Fibroblast of skin of abdomen (primary cell): ENCODE measurements at regions not wholly inside any gene's neighbourhood (a gene's known extent, or its start where the extent isn't known, plus 50 kb on each side); places are given as distances from the start of the nearest gene placed in this dataset.
A peak's percentile ranks its signal among the peaks of the same experiment; 100 is the strongest.

Source experiments
- DNase-seq: peaks from one replicate; pipeline ENCODE4 v3.0.0-alpha.2; 2013

DNA sequence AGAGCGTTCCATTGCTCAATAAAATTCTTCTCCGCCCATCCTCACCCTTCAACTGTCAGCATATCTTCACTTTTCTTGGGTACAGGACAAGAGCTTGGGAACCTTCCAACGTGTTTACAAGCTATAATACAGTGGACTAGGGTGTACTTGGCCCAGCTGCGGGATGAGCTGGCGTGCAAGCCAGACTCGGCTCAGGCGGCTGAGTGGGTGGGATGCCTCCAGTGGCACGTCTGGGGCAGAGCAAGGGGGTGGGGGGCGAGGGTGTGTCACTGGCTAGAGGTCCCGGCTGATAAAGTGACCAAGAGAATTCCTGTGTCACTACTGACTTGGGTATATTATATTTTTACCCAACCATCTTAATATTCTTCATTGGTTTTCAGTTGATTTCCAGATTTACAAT, 179.7 kb downstream of the EVA1A start:
- no peak for DNase-seq

DNA sequence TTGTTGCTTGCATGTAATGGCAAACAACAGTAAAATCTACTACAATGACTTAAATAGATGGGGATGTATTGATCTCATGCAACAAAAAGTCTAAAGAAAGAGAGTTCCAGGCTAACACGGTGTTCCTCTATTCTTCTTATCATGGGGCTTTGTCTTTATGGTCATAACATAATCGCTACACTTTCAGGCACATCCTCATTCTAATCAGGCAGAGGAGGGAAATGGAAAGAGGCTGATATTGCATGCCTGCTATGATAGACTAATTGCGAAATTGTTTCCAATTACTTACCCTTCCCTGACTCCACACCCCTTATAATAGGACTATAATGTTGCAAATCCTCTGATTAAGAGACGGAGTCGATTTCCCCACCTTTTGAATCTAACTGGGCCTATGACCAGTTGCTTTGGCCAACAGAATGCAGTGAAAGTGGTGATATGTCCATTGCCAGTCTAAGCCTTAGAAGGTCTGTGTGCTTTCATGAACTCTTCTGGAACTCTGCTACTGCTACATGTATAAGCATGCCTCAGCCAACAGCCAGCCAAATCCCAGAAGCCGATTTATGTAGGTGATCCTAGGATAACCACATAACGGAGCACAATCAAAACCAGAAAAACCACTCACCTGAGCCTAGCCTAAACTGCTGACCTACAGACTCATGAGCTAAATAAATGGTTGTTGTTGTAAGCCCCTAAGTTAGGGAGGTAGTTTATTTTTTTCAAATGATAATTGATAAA, 180.3 kb upstream of the TACR1 start:
- DNase-seq = no peak

DNA sequence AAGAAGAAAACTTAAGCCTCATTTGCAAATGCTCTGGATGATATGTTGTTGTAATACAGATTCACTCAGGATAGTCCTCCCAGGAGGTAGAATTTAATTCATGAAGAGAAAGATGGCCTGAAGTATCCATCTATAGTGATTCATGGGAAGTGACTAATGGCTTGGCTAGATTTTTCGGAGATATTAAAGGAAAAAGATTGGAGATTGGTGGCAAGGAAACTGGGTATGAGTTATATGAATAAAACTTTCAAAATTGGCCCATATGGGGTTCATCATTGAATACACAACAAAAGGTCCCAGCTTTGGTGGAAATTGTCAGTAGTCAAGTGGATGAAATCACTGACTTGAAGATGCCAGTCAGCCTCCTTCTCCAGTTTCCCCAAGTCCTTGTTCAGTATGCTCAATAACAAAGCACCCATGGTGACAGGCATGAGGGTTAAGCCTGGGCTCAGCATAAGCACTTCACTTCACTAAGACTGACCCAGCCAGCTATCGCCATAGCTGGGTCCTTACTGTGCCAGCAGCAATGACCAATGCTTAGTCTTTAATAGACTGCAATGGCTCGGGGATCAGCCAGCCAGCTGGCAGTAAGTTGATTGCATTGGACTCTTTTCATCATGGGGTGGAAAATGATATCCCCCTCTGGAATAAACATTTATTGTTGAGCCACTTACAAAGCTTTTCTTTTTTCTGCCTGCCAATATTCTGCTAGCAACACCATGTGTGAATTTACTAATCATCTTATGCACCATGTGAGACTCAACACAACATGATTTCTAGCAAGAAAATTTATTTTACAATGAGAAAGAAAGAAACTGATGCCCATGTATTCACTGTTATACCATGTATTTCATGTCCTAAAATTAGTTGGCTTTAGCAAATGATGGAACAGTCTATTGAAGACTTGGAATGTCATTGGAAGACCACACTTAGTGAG, 176.6 kb upstream of the TACR1 start:
- DNase-seq = peak; percentile 44

DNA sequence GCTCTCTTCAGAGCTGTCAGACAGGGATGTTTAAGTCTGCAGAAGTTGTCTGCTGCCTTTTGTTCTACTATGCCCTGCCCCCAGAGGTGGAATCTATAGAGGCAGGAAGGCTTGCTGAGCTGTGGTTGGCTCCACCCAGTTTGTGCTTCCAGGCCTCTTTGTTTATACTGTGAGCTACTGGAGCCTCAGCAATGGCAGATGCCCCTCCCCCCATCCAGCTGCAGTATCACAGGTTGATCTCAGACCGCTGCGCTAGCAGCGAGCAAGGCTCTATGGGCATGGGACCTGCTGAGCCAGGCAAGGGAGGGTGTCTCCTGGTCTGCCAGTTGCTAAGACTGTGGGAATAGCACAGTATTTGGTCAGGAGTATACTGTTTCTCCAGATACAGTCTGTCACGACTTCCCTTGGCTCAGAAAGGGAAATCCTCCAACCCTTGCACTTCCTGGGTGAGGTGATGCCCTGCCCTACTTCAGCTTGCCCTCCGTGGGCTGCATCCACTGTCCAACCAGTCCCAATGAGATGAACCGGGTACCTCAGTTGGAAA, 175.2 kb upstream of the TACR1 start:
- DNase-seq = peak; percentile 13

DNA sequence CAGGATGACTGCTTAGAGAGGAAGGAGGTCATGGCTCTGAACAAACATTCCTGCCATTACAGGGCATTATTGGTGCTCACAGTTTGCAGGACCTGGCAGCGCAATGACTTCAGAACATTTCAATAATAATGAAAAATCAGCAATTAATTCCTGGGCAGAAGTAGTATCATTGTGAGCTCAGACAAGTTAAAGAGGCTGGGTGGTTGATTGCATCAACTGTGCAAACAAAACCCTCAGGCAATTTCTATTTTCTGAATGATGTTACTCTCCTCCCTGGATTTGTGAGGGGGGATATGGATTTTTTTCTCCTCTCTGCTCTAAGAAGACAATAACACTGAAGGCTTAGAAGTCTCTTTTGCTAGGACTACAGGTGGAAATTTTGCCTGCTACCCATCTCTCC, 168.1 kb upstream of the TACR1 start:
- DNase-seq = no peak

DNA sequence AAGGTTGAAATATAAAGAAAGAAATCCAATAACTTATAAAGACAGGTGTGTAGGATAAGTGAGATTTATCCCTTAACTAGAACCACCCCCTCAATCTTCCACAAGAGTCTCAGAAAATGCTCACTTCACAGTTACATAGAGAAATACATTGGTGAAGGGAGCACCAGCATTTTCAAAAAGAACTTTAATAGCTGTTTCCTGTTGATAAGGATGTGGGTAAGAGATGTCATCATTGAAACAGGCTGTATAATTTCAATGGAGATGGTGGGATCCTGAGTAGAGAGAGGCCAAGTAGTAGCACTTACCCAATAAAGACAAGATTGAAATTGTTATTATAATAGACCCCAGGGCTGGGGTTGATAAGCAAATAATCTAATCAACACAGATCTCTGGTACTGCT, 162.2 kb upstream of the TACR1 start:
- no peak for DNase-seq

DNA sequence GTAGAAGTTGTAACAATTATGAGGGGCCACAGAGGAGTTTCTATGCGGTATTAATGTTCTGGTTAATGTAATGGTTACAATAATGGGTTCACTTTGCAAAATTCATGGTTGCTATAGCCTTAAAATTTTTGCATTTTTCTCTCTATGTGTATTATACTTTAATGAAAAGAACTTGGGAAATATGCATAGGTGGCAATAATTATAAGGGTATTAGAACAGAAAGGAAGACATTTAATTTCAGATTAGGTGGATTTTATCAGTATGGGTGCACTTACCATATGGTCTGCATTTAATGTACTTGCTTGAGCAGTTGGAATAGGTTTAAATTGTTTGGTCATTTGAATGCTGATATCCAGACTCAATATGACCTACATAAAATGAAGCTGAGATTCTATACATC, 161.6 kb upstream of the TACR1 start:
- DNase-seq = no peak

DNA sequence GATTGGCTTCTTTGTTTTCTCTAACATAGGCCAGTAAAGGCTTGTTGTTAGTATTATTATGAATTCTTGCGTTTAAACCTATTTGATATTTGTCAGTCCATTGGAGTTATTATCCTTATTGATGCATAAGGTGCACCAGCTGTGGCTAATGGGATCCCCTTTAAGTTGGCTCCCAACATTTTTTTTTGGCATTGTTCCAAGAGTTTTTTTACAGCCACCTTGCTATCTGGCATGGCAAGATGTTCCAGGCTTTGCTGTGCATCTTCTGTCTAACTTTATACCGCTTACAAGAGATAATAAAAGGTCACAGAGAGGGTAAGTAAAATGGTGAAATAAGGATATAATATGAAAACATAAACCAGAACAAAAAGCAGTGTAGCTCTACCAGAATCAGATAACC, 157.5 kb upstream of the TACR1 start:
- no peak for DNase-seq

DNA sequence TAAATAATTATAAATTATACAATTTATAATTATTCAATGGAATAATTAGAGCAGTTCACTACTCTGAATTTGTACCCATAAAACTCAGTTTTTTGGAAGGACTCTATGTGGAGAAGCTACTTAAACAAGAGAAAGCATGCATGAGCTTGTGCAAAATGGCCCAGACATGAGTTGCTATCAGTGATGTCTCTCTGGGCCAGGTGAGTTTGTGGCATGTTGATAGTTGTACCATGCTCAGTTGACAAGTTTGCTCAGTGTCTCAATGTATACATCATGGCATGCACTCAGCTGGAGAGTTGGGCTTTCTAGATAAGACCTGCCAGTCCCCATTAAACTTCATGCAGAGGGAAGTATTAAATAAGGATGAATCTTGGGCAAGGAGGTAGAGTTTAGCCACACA, 153.8 kb upstream of the TACR1 start:
- no peak for DNase-seq

DNA sequence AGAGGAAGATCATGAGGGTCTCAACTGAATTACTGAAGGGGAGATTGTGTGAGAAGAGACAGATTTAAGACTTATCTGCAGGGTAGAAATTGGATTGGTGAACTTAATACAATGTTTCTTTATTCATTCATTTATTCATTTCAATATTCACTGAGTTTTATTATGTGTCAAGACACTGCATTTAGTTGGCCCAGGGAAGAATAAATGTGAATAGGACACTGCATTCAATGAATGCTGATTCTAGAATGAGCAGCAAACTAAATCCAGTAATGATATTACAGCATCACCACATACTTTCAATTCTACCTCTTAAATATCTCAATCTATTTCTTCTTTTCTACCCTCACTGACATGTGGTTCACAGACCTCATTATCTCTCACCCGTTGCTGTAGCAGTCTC, 149.0 kb upstream of the TACR1 start:
- no peak for DNase-seq

DNA sequence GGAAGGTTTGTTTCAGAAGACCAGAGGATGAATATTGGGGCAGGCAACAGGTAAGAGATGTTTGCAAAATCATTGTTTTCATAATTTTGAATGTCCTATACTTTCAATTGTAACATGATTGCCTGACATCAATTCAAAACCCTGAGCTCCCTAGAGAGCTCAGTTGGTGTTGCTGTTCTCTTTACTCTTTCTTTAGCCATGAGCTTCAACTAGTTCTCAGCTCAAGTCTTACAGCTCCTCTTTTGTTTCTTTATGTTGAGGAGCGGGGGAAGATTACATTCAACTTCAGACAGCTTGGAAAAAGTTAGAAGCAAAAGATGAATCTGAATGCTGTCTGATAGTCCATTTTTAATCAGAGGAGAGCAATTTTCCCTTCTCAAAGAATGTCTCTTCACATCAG, 144.8 kb upstream of the TACR1 start:
- no peak for DNase-seq

DNA sequence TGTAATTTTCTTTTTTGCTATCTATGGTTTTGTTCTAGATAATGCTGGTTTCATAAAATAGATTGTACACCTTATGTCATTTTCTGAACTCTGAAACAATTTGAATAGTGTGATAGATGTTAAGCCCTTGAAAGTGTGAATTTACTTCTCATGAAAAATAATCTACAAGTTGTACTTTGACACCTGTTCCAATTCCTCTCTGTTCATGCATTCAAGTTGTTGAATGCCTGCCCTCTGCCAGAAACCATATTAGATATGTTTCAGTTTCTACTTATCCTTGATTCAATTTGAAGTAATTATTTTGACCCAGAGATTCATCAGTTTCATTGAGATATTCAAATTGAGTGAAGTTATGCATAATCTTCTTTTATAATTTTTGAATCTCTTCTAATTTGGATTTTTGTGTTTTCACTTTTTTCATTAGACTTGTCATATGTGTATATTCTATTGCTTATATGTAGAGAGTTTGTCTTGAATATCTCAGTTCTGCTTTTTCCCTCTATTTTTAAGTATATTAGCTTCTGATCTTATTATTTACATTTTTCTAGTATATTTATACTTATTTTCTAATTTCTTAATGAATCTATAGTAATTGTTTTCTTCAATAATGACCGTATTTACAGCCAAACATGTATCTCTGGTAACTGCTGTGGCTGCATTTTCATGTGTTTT, 143.3 kb upstream of the TACR1 start:
- no peak for DNase-seq

DNA sequence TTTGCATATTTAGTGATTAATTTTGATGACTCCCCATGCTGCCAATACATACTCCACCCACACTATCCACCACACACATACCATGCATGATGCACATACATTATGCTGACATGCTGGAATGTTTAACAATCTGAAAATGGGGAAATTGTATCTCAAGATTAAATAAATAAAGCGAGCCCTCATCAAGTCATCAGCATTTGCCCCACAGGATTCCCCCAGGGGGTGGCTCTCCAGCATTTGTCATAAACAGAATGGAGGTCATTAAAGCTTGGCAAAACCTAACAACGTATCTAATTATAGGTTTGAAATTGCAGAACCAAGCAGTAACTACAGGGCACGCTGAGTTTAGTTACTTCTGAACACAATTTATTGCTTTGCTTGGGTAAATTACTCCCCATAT, 141.2 kb upstream of the TACR1 start:
- DNase-seq = peak; percentile 74

DNA sequence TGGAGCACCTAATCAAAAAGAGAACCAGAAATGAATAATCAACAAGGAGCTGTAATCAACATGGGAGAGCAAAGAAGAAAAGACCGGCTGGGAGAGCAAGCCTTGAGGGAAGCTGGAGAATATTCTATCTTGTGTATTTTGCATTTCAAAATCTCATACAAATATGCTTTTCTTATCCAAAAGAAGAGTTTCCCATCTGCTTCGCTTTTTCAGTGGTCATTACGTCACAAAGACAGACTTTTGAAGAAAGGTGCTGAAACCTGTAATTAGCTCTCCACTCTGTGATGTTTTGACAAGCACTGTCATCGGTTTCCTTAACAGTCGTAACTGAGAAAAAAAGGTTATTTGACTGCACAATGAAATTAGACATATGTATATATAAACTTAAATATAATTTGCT, 139.1 kb upstream of the TACR1 start:
- DNase-seq = no peak

DNA sequence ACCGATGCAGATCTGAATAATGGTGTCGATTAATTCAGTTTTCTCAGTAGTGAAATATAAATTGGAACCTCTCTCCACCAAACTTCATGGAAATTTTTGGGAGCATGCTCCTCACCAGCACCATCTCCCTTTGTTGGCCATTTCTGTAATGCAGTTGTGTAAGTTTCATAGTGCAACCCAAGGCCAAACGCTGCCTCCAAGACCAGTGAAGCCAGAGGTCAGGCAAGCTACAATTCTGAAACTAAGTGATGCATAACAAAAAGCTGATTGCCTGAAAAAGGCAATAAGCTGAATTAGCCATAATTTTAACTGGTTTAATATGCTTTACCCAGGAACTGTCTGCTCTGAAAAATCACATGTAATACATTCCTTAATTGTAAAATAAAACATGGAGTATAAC, 138.3 kb upstream of the TACR1 start:
- DNase-seq = no peak

DNA sequence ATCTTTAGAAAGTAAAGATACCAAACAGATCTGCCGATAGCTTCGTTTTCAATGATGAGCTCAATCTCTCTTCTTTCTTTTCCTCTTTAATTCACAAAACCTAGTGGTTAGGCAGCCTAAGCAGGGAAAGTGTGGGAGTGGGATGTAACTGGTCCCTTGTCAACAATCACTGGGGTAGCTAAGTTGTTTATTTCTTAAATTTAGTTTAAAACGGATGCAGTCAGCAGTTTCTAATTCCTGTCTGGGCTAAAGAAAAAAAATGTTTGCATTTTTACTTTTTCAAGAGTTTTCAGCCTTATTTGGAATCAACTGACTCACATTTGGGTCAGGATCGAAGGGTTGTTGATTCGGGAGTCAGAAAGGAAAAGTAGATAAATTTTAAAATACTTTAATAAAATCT, 137.7 kb upstream of the TACR1 start:
- DNase-seq = no peak

DNA sequence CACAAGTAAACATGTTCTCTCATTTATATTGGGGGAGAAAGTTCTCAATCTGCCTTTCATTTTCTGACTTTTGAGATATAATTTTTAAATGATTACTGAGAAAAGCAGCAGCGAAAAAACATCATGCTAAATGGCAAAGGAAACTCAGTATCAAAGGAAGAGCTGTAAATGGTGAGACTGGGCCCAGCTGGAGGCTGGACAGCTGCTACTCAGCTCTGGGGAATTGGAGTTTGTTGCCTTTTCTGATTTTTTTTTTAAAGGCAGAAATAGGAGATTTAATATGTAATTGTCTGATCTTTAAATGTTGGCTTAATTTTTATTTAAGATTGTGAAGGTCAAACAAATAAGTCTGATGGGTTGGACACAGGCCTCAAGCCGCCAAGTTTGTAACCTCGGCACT, 137.1 kb upstream of the TACR1 start:
- DNase-seq = no peak

DNA sequence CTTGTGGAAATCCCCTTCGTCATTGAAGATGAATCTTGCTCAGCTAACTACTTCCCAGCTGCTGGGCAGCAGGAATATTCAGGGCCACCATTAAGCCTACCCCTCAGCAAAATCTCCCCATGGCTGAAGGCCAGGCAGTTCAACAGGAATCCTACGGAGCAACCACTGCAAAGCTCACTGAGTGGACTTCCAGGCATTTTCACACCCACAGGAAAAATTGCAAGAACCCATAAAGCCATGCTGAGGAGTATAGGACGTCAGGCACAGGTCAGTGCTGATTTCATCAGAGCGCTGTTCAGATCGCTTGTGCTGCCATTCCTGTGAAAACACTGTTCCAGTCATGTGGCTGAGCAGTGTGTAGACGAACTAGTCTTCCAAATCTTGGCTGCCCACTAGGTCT, 134.8 kb upstream of the TACR1 start:
- no peak for DNase-seq

DNA sequence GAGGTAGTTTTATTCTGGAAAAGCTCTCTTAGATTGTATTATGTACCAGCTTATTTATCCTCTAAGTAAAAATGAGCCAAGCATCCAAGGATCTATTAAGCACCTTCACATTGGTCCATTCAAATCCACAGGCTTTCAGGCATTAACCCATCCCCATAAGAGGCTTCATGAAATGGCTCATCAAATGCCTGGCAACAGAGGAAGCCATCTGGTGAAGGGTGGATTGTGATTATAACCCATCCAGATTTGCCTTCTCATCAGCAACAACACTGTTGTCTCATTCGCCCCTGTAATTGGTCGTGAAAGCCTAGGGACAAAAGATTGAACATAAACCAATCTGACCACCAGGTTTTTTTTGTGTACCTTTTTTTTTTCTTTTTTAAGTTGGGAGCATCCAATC, 134.3 kb upstream of the TACR1 start:
- DNase-seq = no peak

DNA sequence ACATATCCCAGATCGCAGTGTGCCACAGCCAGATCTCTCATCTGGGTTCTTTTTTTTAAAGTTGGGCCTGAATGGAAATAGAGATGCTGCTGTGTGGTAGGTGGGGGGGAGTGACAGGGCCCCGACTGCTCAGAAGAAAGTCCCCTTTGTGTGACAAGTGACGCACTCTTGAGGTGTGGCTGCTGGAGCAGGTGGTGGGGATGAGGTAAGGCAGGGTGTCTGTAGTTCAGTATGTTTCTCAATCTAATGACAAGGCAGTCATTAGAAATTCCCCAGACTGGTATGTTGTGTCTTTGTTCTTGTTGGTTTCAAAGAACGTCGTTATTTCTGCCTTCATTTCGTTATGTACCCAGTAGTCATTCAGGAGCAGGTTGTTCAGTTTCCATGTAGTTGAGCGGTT, 128.8 kb upstream of the TACR1 start:
- DNase-seq = no peak

DNA sequence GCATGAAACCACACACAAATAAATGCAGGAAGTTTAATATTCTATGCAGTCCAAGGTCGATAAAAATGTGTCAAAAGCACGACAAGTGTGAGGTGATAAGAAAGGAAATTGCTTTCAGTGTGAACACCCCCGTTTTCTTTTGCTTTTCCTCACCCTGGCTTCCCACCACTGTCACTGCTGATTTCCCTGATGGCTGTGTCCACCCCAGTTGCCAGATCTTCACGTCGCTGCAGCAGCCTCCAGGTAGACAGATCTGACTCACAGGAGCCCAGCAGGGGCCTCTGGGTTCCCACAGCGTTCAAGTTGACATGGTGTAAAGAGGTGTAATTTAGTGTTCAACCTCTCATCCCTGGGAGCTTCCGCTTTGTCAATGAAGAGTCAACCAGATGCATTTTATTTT, 128.0 kb upstream of the TACR1 start:
- no peak for DNase-seq

DNA sequence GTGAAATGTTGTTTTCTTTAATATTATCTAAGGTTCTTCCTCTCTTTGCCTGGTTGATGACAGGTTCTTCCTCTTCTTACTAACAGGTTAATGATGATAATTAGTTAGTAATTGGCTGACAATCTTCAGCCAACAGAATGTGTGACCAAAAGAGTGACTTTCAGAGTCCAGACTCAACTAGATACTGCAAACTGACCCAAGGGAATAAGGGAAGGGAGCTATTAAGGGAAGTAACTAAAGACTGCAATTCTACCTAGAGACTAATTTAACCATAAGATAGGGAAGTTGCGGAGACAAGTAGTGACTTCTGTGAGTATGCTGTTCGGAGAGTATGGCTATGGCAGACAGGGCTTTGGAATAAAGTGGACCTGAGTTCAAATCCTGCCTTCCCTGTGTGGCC, 127.3 kb upstream of the TACR1 start:
- DNase-seq = no peak

DNA sequence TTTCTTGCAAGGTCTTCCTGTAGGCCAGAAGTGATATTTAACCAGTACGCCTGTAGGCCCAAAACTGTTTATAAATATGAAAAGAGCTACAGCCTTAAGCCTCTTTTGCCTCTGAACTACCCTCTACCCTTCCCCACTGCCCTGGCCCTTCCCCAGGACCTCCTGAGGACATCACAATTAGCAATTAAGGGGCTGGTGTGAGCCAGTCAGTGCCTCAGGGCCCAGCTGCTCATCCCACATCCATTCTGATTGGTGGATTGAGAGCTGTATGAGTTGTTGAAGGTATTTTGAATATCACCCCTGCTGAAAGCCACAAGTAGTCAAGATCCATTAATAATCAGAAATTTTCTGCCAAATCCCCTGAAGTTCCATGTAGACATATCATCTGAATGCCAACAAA, 126.3 kb upstream of the TACR1 start:
- DNase-seq = no peak
